ENCODE measurements at regions not wholly inside any gene's neighbourhood (a gene's known extent, or its start where the extent isn't known, plus 50 kb on each side); places are given as distances from the start of the nearest gene placed in this dataset.

DNA sequence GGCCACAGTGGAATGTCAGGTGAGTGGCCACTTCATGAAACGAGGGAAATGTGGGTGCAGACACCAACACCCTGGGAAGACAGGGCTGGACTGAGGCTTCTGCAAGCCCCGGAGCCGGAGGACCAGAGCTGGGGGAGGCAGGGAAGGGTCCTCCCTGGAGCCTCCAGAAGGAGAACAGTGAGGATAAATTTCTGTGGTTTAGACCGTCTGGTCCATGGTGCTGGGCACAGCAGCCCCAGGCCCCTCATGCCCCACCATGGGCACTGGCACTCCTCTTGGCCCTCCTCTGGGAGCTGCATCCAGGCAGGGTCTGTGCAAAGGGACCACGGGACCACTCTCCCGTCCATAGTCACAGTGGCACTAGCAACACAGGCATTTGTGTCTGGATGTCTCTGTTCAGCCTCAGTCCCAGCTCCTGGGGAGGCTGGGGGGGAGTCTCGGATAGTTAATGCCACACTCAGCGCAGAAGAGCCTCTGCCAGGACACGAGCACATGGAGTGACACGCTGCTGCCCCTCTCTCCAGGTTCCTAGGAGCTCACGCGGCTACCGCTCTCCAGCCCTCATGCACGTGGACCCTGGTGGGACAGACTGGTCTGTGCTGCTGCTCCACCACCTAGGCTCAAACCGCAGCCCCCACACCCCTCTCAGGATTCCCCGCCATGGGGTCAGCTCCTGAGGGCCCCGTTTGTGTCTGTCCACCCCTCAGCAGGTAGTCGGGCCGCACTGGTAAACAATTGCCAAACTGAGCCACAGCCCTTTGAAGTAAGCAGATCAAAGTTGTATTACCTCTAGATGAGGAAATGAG lies 305.9 kb upstream of the SALL3 start:
- TF ChIP-seq, protein P1, sequence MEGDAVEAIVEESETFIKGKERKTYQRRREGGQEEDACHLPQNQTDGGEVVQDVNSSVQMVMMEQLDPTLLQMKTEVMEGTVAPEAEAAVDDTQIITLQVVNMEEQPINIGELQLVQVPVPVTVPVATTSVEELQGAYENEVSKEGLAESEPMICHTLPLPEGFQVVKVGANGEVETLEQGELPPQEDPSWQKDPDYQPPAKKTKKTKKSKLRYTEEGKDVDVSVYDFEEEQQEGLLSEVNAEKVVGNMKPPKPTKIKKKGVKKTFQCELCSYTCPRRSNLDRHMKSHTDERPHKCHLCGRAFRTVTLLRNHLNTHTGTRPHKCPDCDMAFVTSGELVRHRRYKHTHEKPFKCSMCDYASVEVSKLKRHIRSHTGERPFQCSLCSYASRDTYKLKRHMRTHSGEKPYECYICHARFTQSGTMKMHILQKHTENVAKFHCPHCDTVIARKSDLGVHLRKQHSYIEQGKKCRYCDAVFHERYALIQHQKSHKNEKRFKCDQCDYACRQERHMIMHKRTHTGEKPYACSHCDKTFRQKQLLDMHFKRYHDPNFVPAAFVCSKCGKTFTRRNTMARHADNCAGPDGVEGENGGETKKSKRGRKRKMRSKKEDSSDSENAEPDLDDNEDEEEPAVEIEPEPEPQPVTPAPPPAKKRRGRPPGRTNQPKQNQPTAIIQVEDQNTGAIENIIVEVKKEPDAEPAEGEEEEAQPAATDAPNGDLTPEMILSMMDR (IDR thresholded peaks at IDR 0.05; ENCODE audit: low read depth, low read length): no peak
- in situ Hi-C loops (cut with HindIII; ENCODE audit: low sequenced_read_pairs): no loop called here
- no peak overlapping the region for H3K4me3 ChIP-seq (ENCODE audit: low read depth, low read length)
- no peak for DNase-seq (ENCODE audit: low read depth, low spot score)

DNA sequence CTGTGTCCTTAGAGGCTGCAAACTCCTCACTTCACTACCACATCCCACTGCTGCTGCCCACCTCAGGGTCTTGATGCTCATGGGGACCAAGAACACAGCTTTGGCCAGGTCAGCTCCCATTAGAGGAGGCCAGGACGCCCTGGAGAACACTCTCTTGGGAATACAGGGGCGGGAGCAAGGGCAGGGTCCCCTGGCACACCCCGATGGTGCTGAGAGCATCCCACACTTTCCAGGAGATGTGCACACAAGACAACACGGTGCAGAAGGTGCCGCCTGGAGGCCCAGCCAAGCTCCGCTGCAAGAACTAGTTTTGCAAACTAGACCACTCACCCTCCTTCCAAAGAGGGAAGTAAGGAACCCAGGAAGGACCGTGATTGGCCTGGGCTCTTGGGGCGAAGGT lies 304.4 kb upstream of the SALL3 start:
- in situ Hi-C loops (cut with HindIII; ENCODE audit: low sequenced_read_pairs): no loop called here
- DNase-seq (ENCODE audit: low read depth, low spot score): no peak
- H3K4me3 ChIP-seq (ENCODE audit: low read depth, low read length): no peak overlapping the region
- TF ChIP-seq, protein P1 (IDR thresholded peaks at IDR 0.05; ENCODE audit: low read depth, low read length): no peak

DNA sequence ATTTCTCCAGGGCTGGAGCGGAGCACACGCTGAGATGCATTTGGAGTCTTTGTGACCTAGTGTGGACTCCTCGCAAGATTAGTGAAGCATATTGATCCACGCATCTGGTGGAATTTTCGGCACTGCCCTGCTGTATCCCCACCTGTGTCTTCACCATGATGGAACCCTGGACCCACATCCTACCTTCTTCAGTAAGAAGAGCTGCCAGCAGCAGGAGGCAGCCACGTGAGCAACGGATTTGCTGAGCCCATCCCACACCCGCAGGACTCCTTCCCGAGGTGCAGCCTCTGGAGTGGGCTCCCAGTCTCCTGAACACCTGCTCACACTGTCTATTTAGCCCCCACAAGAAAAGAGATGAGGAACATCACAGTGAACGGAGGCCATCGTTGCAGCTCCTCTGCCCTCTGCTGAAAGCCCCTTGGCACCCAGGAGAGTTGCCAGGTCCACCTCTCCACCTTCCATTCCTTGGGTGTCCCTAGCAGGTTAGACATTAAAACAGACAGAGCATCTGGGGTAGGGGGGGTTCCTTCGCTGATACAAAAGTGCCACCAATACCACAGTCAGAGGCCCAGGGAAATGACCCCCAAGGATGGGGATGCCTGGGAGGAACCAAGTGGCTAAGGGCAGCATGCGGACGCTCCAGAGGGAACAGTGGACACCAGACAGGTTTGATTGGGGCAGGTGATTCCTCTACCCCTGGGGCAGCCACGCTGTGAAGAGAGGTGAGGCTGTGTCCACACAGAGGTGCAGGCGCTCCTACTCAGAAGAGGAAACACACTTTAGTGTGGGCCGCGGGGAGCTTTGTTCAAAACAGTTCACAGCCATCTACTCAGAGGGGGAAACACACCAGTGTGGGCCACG lies 302.8 kb upstream of the SALL3 start:
- TF ChIP-seq, protein P1 (IDR thresholded peaks at IDR 0.05; ENCODE audit: low read depth, low read length): no peak
- no peak overlapping the region for H3K4me3 ChIP-seq (ENCODE audit: low read depth, low read length)
- DNase-seq (ENCODE audit: low read depth, low spot score): no peak
- in situ Hi-C loops (cut with HindIII; ENCODE audit: low sequenced_read_pairs): no loop called here

DNA sequence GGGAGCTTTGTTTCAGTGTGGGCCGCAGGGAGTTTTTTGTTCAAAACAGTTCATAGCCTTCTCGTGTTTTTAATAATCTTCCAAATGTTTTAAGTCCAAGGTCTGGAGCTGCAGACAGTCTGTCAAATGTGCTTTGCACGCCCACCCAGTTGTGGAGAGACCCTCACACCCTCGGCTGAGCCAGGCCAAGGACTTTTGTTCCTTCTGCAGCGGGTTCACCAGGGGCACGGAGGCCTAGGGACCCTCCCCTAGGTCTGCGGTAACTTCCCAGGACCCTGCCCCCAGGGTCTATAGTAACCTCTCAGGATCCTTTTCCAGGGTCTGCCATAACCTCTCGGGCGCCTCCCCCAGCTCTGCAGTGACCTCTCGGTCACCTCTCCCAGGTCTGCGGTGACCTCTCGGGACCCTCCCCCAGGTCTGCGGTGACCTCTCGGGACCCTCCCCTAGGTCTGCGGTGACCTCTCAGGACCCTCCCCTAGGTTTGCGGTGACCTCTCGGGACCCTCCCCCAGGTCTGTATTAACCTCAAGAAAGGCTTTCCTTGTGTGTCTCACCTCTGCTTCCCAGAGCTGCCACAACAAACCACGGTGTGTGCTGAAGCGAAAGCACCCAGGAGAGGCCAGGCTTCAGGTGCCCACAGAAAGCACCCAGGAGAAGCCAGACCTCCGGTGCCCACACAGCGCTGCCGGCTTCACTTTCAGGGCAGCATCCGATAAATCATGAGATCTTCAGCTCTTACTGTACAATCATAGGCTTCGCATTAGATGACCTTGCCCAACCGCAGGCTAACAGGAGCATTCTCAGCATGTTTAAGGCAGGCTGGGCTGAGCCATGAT lies 301.9 kb upstream of the SALL3 start:
- DNase-seq (ENCODE audit: low read depth, low spot score): no peak
- H3K4me3 ChIP-seq (ENCODE audit: low read depth, low read length): no peak overlapping the region
- TF ChIP-seq, protein P1 (IDR thresholded peaks at IDR 0.05; ENCODE audit: low read depth, low read length): no peak
- in situ Hi-C loops (cut with HindIII; ENCODE audit: low sequenced_read_pairs): no loop called here

DNA sequence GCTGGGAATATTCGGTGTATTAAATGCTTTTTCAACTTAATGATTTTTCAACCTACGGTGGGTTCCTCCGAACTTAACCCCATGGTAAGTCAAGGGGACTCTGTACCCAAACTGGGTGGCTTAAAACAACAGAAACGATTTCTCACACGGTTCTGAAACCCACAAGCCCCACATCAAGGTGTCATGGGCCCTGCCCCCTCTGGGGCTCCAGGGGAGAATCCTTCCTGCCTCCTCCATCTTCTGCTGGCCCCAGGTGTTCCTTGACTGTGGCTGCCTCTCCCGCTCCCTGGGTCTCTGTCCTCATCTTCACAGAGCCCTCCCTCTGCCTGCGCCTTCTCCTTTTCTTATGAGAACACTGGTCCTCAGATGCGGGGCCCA lies 301.3 kb upstream of the SALL3 start:
- TF ChIP-seq, protein P1 (IDR thresholded peaks at IDR 0.05; ENCODE audit: low read depth, low read length): no peak
- in situ Hi-C loops (cut with HindIII; ENCODE audit: low sequenced_read_pairs): no loop called here
- no peak overlapping the region for H3K4me3 ChIP-seq (ENCODE audit: low read depth, low read length)
- DNase-seq (ENCODE audit: low read depth, low spot score): no peak

DNA sequence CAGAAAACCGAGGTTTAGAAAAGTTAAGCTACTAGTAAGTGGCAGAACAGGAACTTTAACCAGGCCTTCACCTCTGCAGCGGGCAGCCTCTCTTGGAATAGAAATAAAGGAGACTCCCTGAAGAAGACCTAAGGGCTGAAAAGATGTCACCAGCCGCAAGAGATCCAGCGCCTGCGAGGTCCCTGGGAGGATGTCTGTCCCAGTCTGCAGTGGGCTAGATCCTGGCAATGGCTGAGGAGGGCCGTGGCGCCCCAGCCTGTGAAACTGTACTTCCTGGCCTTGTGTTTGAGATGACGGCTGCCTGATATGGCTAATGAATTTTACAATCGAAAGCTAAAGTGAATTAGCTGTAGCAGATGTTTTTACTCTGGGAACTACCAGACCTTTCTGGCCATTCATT lies 300.6 kb upstream of the SALL3 start:
- H3K4me3 ChIP-seq (ENCODE audit: low read depth, low read length): no peak overlapping the region
- TF ChIP-seq, protein P1 (IDR thresholded peaks at IDR 0.05; ENCODE audit: low read depth, low read length): no peak
- no peak for DNase-seq (ENCODE audit: low read depth, low spot score)
- in situ Hi-C loops (cut with HindIII; ENCODE audit: low sequenced_read_pairs): no loop called here

All from astrocyte of the spinal cord (primary cell).